ENCODE measurements at regions not wholly inside any gene's neighbourhood (a gene's known extent, or its start where the extent isn't known, plus 50 kb on each side); places are given as distances from the start of the nearest gene placed in this dataset.

DNA sequence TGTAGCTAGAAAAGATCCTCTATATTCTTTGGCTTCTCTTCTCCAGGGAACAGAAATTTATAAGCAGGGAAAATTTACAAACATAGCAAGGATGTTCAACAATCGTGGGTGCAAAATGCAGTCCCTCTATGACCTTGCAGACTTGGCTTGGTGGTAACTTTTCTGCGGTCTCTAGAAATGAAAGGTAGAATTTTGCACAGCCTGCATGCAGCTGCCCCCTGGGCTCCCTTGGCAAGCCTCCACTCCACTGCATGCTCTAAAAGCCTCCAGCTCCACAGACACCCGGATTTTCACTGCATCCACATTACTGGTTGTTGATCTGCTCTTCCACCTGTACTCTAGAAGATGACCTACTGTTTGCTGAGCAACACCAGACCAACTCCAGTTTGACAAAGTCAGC, 236.5 kb upstream of the EYS start:
- no peak for DNase-seq (ENCODE audit: extremely low spot score, unreplicated experiment)
- Mint-ChIP-seq H3K36me3 (no peaks in the 10 kb centered on the region), H3K27ac (no peak overlapping the region), H3K27me3 (no peaks in the 10 kb centered on the region), H3K9me3 (no peaks in the 10 kb centered on the region), H3K4me1 (ENCODE audit: unreplicated experiment) (no peaks in the 10 kb centered on the region), H3K4me3 (no peak overlapping the region)
- no peak for TF ChIP-seq CTCF (conservative IDR thresholded peaks at IDR 0.05)

- no peak for TF ChIP-seq CTCF (conservative IDR thresholded peaks at IDR 0.05)
- Mint-ChIP-seq H3K27me3 (no peaks in the 10 kb centered on the region), H3K4me1 (ENCODE audit: unreplicated experiment) (no peaks in the 10 kb centered on the region), H3K9me3 (no peaks in the 10 kb centered on the region), H3K4me3 (no peak overlapping the region), H3K36me3 (no peaks in the 10 kb centered on the region), H3K27ac (no peak overlapping the region)
- DNase-seq (ENCODE audit: extremely low spot score, unreplicated experiment) = no peak
Measured at GRCh38 chr6:65943051-65943450, 236.0 kb upstream of the EYS start.

GRCh38 chr6:65938000-65938399, 231.0 kb upstream of the EYS start:
- H3K4me1 Mint-ChIP-seq (ENCODE audit: unreplicated experiment) = no peaks in the 10 kb centered on the region
- no peak overlapping the region for H3K4me3 Mint-ChIP-seq
- DNase-seq (ENCODE audit: extremely low spot score, unreplicated experiment) = no peak
- TF ChIP-seq CTCF (conservative IDR thresholded peaks at IDR 0.05) = no peak
- no peaks in the 10 kb centered on the region for H3K36me3 Mint-ChIP-seq
- H3K27me3 Mint-ChIP-seq = no peaks in the 10 kb centered on the region
- no peak overlapping the region for H3K27ac Mint-ChIP-seq
- peaks cover 8% of the 10 kb centered on the region for H3K9me3 Mint-ChIP-seq

GRCh38 chr6:65935412-65935811, 228.4 kb upstream of the EYS start:
- H3K9me3 Mint-ChIP-seq = peaks cover 8% of the 10 kb centered on the region
- H3K27ac Mint-ChIP-seq = no peak overlapping the region
- H3K4me3 Mint-ChIP-seq = no peak overlapping the region
- no peaks in the 10 kb centered on the region for H3K4me1 Mint-ChIP-seq (ENCODE audit: unreplicated experiment)
- H3K27me3 Mint-ChIP-seq = no peaks in the 10 kb centered on the region
- no peak for TF ChIP-seq CTCF (conservative IDR thresholded peaks at IDR 0.05)
- no peak for DNase-seq (ENCODE audit: extremely low spot score, unreplicated experiment)
- H3K36me3 Mint-ChIP-seq = no peaks in the 10 kb centered on the region

- no peak for DNase-seq (ENCODE audit: extremely low spot score, unreplicated experiment)
- Mint-ChIP-seq H3K27me3 (no peaks in the 10 kb centered on the region), H3K27ac (no peak overlapping the region), H3K4me1 (ENCODE audit: unreplicated experiment) (no peaks in the 10 kb centered on the region), H3K36me3 (no peaks in the 10 kb centered on the region), H3K4me3 (no peak overlapping the region), H3K9me3 (peaks cover 8% of the 10 kb centered on the region)
- TF ChIP-seq CTCF (conservative IDR thresholded peaks at IDR 0.05) = no peak
Measured at GRCh38 chr6:65933390-65933789, 226.4 kb upstream of the EYS start.

DNA sequence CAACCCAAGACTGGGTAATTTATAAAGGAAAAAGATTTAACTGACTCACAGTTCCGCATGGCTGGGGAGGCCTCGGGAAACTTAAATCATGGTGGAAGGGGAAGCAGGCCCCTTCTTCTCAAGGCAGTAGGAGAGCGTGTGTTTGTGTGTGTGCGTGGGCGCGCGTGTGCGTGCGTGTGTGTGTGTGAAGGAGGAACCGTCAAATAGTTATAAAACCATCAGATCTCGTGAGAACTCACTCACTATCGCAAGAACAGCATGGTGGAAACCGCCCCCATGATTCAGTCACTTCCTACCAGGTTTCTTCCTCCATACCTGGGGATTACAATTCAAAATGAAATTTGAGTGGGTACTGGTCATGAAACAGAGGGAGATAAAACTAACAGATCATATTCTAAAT, 220.1 kb upstream of the EYS start:
- no peak for DNase-seq (ENCODE audit: extremely low spot score, unreplicated experiment)
- Mint-ChIP-seq H3K4me1 (ENCODE audit: unreplicated experiment) (no peaks in the 10 kb centered on the region), H3K9me3 (no peaks in the 10 kb centered on the region), H3K4me3 (no peak overlapping the region), H3K27me3 (no peaks in the 10 kb centered on the region), H3K27ac (no peak overlapping the region), H3K36me3 (no peaks in the 10 kb centered on the region)
- no peak for TF ChIP-seq CTCF (conservative IDR thresholded peaks at IDR 0.05)
